NOMO-1 (cell line): ENCODE measurements at regions not wholly inside any gene's neighbourhood (a gene's known extent, or its start where the extent isn't known, plus 50 kb on each side); places are given as distances from the start of the nearest gene placed in this dataset.

ENCODE experiments used
- DNase-seq, 2 experiments: peaks; one replicate each; lab custom pipeline; 2025; ENCODE audit not compliant: unreplicated experiment in 2 of 2; lab: John Stamatoyannopoulos, UW

DNA sequence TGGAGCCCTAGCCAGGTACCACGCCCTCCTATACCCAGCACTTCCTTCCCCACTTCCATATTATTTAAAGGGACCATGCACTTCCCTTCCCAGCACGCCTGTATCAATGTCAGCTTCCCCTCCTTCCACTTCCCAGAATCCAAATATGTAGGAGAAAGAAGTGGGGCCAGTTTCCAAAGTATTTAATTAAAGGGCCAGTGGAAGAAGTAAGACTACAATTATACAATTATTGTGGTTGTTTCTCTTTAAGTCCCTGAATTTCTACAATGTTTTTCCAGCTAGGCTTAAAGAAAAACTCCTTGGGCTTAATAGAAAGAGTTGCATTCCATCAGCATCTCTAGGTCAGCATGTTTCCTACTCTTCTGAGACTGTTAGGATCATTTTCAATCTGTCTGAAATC is 515.8 kb downstream of the PREX1 start:
- DNase-seq, result no peak

DNA sequence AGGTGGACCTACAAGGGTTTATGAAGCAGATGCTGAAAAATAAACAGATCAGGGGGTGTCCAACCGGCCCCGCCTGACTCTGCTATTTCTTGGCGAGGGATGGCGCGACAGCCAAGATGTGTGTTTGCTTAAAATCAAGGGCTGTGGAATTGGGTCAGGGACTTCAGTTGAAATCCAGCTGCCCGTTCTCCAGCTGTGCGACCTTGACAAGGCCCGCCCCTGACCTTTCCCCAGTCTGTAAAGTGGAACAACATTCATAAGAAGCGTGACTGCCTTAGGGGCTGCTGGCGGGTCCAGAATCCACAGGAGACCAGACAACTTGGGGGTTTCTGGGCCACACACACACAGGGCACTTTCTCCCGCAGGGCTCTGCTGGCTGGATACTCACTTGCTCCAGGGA is 517.5 kb downstream of the PREX1 start:
- DNase-seq, result no peak

DNA sequence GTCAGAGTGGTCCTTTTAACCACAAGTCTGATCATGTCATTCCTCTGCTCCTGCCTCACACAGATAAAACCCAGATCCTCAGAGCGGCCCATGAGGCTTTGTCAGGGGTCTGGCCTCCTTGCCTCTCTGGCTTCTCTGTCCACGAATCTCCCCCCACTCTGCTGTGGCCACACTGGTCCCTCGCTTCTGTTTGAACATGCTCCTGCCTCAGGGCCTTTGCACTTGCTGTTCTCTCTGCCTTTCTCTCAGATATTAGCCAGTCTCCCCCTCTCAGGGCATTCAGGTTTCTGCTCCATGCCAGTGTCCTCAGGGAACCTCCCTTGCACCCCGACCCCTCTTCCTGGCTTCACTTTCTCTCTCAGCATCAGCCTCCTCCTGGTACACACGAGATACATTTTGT is 518.5 kb downstream of the PREX1 start:
- no peak for DNase-seq

DNA sequence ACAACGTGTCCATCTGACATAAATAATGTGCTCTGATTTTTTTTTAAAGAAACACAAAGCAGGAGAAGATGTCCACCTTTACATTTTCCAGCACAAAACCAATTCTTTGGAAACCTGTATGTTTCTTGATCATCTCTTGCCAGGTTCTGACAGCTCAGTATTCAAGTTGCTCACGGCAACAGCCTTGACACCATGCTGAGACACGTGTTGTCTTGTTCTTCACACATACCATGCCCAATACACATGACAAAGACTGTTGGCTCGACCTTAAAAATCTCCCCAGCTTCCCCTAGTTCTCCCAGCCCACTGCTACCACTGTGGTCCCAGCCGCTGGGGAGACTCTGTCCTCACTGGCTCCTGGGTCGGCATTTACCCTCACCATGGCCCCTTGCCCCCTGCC is 518.9 kb downstream of the PREX1 start:
- no peak for DNase-seq

DNA sequence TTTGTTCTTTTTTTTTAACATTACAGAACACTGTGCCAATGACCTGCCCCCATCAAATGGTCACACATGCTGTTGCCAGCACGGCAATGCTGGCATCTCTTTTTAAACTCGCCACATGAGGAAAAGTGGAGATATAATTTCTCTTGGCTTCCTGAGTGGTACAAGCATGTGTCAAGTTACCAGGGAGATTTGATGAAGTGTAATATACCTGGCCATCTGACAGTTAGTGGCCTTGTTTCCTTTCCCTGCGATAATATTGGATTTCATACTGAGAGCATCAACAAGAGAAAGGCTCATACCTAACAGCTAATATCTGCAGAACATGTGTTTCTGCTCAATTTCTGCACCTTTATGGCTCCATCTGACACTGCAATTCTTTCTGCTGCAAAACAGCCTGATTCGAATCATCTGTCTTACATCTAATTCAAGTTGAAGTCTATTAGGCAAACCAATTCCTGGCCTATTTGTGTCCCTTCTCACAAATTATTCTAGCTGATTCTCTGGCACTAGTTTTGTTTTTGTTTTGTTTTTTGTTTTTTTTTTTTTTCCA is 519.5 kb downstream of the PREX1 start:
- no peak for DNase-seq

DNA sequence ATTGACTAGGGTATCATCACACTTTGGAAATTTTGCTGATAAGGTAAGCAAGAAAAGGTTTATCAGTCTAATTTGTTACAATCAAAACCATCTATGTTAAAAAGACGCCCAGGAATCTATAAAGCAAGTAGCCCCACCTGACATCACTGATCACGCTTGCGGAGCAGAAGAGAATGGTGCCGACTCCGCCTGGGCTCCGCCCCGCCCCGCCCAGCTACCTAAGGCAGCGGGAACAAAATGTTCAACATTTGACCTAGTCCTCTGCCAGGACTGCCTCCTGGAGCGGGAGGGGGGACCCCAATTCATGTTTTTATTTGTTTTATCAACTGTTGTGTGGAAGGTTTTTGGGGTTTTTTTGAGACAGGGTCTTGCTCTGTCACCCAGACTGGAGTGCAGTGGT is 520.5 kb downstream of the PREX1 start:
- DNase-seq, result no peak

DNA sequence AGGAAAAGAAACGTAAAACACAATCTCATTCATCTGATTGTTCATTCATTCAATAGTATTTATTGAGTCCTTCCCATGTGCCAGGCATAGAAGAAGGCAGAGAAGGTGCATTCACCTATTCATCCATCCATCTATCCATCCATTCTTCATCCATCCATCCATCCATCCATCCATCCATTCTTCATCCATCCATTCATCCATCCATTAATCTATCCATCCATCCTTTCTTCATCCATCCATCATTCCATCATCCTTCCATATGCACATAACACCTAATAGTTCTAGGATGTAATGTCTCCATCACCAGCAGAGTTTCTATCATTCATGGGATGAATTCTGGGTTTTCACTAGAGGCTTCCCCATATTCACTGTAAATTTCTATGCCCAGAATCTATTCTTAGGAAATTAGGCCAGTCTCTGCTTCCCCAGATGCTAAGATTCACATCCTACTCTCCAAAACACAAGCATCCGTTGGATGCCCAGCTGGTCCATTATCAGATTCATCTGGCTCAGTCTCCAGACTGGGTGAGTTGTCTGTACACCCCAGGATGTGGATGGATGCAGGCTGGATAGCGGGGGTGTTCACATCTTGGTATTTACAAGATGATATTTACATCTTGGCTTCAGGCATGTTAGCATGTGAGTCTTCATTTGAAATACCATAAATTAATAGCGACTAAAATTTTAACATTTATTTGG is 517.7 kb upstream of the SULF2 start:
- DNase-seq, result no peak

DNA sequence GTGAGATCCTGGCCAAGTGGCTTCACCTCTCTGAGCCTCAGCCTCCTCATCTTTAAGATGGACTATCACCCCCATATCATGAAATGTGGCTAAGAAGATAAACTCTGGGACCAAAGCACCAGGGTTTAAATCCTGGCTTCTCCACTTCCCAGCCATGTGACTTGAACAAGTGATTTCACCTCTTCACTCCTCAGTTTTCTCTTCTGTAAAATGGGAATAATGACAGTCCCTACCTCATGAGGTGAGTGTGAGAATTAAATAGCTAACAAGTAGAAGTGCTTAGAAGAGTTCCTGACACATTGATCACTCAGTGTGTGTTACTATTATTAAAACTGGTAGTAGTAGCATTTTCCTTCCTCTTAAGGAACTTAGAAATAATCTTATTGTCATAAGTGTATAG is 516.9 kb upstream of the SULF2 start:
- no peak for DNase-seq

DNA sequence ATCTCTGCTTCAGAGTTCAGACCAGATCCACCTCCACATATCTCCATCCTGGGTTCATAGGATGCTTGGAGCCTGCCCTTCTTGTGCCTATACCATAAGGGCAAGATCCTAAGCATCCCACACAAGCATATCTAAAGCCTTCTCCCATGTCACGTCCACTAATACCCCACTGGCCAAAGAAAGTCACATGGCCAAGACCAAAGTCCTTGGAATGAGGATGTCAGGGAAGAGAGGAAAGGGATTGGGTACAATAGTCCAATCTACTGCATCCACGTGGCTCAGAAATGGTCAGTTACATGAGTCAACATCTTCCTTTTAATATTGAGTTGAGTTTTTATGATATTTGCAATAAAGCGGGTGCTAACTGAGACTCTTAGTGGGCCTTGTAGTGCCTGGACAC is 515.9 kb upstream of the SULF2 start:
- no peak for DNase-seq

DNA sequence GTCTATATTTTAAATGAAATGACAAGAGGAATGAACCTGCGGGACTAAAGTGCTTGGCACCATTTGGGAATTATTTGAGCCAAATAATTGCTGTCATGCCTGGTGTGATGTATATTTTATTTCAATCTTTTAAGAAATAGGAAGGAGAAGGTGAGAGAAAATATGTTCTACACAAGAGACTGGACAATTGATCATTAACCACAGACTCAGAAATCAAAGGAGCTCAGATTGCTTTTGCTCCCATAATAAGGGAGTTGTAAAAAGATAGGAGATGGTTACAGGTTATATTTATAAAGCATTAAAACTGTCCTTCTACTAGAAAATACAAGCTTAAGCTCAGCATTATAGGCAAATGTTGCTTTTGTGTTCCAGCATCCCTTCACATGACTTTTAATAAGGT is 515.2 kb upstream of the SULF2 start:
- no peak for DNase-seq

DNA sequence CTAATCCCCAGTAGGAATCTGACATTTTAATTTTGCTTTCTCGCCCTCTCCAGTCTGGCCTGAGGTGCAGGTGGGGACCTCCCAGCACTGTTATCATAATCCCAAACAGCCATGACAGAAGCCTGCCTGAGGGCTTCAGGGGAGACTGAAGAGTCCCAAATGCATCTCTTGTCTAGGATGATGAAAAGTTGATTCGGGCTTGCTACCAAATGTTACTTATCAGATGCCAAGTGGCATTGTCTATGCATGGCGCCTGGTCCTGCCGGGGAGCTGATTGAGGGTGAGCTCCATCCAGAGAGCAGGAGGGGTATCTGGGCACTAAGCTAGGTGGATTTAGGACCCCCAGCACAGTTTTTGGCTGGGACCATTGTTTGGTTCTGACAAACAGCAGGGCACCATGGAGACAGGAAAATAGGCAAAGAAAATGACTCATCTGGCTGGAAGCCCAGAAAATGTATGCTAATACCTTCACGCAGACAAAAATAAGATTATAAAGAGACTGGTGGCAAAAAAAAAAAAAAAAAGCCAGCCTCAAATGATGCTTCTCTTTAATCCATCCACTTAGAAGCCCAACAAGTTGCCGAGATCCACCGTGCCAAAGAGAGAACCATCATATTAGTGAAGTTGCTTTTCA is 513.7 kb upstream of the SULF2 start:
- DNase-seq, result no peak

DNA sequence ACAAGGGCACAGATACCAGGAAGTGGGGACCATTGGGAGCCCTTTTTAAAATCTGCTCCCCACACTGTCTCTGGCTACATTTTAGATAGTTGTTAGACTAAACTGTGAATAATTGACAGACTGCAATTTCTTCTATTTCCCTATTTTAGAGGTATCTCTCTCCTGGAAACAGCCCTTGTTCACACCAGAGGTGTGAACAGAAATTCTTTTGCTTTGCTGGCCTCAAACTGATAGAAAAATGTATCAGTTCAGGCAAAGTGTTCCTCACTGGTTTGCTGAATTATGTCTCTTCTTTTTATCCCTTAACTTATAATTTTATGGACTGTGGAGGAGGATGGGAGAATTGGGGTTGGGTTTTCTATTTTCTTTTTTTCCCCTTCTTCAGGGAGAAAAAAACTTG is 513.2 kb upstream of the SULF2 start:
- no peak for DNase-seq

DNA sequence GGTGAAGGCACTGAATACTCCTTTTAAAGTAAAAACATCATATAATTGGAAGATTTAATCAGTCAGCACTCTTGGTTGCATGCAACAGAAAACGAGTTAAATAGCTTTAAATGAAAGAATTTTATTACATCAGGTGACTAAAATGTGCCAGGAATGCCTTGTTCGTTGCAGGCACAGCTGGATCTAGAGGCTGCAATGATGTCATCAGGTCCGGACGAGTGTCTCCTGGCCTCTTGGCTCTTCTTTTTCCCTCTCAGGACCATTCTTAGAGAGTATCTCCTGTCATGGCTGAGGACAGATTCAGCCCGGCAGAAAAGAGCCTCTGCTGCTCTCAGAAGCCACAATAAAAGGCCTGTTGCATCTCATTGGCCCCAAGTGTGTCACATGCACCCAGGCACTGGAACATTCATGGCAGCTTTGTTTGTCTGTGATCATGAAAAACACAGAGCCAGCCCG is 510.7 kb upstream of the SULF2 start:
- DNase-seq, result no peak

DNA sequence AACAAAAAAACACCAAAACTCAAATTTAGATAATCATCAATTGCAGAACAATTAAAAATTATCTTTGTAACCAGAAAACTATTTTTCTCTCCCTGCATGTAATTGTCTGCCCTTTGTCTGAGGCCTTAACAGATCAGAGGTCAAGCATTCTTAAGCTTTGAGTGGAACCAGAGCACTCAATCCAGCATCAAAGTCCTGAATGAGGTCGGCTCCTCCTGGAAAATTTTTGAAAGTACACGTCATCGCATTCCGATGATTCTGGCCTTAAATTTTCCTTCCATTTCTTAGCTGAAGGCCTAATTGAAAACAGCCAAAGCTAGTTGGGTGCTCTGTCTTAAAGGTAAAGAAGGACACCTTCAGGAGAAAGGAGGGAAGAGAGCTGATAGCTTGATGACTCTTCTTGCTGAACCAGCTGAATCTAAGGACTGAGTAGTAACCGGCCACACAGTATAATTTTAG is 510.2 kb upstream of the SULF2 start:
- DNase-seq, result no peak

DNA sequence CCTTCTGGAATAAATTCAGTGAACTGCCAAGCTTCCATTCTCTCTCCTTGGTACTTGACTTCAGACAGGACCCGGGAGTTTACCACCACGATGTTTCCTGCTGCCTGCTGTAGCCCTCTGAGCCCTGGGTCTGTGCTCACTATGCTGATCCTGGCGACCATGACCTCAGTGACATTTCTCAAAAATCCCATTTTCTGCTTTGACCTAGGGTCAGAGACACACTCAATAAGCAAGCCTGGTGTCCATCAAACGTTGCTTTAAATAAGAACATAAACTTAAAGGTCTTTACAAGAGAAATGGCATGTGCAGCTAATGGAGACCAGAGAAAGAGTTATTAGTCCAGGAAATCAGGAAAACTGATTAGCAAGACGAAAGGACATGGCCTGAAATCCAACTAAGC is 509.7 kb upstream of the SULF2 start:
- DNase-seq, result no peak

DNA sequence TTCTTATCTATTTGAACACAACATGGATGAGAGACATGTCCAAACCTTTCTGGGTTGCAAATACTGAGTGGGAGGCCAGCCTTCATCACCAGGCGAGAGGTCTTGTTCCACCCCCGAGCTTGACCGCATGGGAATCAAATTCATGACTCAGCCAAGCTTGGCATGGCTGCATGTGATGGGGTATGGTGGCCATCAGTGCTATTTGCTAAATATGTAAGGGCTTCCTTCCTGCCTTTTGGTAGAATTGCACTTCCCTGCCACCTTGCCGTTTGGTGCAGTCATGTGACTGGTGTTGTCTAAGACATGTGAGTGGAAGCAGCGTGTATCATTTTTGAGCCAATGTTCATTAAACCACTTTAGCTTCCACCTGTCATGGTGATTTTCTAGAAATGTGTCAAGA is 508.9 kb upstream of the SULF2 start:
- no peak for DNase-seq

DNA sequence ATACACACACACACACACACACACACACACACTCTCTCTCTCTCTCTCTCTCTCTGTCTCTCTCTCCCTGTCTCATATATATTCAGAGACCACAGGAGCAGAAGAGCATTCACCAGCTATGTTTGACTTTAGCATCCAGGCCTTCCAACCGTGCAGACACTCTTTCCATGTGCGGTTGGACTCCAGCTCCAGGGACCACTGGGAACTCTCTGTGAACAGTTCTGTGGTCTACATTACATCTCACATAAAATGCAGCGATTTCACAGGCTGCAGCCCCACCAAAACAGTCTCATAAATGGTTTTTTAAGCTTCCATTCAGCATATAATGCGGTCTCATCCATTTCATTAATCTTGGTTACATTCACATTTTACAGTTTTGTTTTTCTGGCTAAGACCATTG is 508.4 kb upstream of the SULF2 start:
- DNase-seq, result no peak

DNA sequence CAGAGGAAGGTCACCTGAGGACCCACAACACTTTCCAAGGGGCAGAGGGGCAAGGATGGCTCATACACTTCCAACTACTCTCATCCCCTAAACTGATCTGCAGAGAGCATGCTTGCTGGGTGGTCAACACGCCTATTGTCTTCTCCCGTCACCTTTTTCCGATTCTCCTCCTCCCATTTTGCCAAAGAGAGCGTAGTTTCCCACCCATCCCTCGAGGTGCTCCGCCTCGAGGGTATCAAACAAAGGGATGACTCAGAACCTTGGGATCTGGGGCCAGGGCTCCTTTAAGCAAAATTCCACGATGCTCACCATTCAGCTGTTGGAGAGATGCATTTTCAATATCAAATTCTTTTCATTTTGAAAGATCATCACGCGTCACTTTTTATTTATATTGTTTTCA is 507.5 kb upstream of the SULF2 start:
- no peak for DNase-seq

DNA sequence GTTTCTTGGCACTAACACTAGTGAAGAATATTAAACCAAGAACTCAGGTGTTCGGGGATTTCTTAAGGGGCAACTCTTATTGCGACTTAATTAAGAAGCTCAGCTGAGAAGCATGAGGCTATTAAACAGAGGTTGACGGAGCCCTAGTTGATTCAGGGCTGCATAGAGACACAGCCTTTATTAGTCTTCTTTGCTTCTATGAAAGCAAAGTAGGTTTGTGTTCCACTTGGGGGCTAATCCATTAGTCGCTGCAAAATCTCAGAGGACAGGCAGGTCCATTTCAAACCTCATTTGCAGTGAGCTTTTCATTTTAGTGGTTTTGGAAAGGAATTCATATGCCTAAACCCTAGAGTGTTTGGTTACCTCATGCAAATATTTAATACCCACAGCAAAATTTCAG is 506.6 kb upstream of the SULF2 start:
- DNase-seq, result no peak

DNA sequence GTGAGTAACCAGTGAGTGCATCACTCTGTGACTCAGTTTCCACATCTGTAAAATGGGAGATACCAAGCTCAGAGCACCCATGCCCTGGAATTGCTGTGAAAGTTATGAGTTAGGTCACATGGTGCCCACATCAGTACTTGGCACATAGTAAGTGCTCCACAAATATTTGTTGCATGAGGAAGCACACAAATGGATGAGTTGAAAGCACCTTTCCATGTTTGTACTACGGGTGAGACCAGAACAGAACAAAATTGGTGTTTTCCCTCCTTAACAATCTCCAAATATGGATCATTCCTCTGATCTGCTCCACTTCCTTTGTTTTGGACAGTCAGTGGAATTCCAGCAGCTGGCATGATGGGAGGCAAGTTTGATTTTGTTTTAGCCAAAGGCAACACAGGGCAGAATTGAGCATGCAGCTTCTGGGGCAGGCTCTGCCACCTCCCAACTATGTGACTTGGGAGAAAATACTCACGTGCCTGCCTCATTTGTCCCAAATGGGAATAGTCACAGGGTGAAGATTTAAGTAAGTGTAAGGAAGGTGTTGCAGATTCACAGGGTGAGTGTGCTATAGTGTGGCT is 503.7 kb upstream of the SULF2 start:
- DNase-seq, result no peak

DNA sequence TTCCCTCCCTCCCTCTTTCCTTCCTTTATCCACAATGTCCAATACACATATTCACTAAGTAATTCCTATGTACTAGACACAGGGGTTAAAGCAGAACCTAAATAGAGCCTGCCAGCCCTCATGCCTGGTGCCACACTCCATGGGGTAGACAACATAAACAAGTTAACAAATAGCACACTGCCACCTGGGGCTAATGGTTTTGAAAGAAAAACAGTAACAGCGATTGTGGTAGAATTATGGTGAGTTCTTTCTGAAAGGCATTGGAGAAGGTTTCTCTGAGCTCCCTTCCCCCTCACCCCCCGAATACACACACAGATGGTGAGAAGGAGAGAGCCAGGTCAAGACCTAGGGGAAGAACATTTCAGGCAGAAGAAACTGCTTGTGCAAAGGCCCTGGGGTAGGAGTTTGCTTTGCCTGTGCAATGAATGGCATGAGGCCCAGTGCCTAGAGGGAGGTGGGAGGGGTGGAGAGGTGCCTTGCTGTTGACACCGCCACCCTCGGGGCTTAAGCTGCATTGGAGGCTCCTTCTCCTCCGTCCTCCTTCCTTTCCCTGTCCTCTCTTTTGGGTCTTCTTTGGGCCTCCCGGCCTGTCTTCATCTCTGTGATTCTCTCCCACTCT is 502.4 kb upstream of the SULF2 start:
- DNase-seq, result no peak
